ENCODE measurements at regions not wholly inside any gene's neighbourhood (a gene's known extent, or its start where the extent isn't known, plus 50 kb on each side); places are given as distances from the start of the nearest gene placed in this dataset.

DNA sequence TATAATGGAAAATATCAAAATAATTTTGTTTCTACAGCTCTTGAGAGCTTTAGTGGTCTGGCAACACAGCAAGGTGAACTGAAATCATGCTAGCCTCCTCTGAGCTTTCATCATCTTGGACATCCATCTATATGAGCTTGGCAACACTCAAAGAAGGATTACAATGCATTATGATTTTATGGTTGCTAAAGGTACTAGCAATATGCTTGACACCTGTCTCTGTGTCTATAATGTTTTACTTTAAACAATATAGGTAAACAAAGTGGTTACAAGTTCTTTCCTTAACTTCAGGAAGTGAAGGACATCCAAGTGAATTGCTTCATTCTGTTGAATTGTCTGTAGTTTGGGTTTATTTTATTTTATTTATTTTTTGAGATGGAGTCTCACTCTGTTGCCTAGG is 203.7 kb upstream of the RRP15 start:
- no peak for DNase-seq (ENCODE audit: low read depth, low spot score)
- TF ChIP-seq, protein P1, sequence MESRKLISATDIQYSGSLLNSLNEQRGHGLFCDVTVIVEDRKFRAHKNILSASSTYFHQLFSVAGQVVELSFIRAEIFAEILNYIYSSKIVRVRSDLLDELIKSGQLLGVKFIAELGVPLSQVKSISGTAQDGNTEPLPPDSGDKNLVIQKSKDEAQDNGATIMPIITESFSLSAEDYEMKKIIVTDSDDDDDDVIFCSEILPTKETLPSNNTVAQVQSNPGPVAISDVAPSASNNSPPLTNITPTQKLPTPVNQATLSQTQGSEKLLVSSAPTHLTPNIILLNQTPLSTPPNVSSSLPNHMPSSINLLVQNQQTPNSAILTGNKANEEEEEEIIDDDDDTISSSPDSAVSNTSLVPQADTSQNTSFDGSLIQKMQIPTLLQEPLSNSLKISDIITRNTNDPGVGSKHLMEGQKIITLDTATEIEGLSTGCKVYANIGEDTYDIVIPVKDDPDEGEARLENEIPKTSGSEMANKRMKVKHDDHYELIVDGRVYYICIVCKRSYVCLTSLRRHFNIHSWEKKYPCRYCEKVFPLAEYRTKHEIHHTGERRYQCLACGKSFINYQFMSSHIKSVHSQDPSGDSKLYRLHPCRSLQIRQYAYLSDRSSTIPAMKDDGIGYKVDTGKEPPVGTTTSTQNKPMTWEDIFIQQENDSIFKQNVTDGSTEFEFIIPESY (IDR thresholded peaks at IDR 0.05) = no peak
- no peak for TF ChIP-seq CUX1 (IDR thresholded peaks at IDR 0.05; ENCODE audit: insufficient replicate concordance, low read depth, low read length)
- TF ChIP-seq KLF5 (IDR thresholded peaks at IDR 0.05; ENCODE audit: partially characterized antibody) = no peak
- TF ChIP-seq, protein P2, sequence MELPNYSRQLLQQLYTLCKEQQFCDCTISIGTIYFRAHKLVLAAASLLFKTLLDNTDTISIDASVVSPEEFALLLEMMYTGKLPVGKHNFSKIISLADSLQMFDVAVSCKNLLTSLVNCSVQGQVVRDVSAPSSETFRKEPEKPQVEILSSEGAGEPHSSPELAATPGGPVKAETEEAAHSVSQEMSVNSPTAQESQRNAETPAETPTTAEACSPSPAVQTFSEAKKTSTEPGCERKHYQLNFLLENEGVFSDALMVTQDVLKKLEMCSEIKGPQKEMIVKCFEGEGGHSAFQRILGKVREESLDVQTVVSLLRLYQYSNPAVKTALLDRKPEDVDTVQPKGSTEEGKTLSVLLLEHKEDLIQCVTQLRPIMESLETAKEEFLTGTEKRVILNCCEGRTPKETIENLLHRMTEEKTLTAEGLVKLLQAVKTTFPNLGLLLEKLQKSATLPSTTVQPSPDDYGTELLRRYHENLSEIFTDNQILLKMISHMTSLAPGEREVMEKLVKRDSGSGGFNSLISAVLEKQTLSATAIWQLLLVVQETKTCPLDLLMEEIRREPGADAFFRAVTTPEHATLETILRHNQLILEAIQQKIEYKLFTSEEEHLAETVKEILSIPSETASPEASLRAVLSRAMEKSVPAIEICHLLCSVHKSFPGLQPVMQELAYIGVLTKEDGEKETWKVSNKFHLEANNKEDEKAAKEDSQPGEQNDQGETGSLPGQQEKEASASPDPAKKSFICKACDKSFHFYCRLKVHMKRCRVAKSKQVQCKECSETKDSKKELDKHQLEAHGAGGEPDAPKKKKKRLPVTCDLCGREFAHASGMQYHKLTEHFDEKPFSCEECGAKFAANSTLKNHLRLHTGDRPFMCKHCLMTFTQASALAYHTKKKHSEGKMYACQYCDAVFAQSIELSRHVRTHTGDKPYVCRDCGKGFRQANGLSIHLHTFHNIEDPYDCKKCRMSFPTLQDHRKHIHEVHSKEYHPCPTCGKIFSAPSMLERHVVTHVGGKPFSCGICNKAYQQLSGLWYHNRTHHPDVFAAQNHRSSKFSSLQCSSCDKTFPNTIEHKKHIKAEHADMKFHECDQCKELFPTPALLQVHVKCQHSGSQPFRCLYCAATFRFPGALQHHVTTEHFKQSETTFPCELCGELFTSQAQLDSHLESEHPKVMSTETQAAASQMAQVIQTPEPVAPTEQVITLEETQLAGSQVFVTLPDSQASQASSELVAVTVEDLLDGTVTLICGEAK (IDR thresholded peaks at IDR 0.05; ENCODE audit: borderline replicate concordance) = no peak
- no peak for TF ChIP-seq ATF7 (IDR thresholded peaks at IDR 0.05; ENCODE audit: low read depth)
- TF ChIP-seq ZNF217 (IDR thresholded peaks at IDR 0.05) = no peak
- no peak for TF ChIP-seq RFX5 (IDR thresholded peaks at IDR 0.05; ENCODE audit: low read depth, low read length)
- TF ChIP-seq SMAD1 (IDR thresholded peaks at IDR 0.05; ENCODE audit: low read depth, partially characterized antibody) = no peak
- no peak for TF ChIP-seq ZBED1 (IDR thresholded peaks at IDR 0.05; ENCODE audit: borderline replicate concordance)
- TF ChIP-seq MXI1 (IDR thresholded peaks at IDR 0.05; ENCODE audit: low read depth, low read length) = no peak
- TF ChIP-seq MYB (IDR thresholded peaks at IDR 0.05; ENCODE audit: borderline replicate concordance, low read depth, low read length) = no peak
- no peak for TF ChIP-seq MYC (IDR thresholded peaks at IDR 0.05; ENCODE audit: insufficient read depth, insufficient read length, insufficient replicate concordance, low read length, severe bottlenecking)
- TF ChIP-seq CBX5 (IDR thresholded peaks at IDR 0.05; ENCODE audit: low read depth) = no peak
- no peak for TF ChIP-seq NRF1 (conservative IDR thresholded peaks at IDR 0.05; ENCODE audit: low read depth, low read length)
- no peak for TF ChIP-seq TCF12 (IDR thresholded peaks at IDR 0.05; ENCODE audit: low read depth, low read length)
- no peak for TF ChIP-seq ASH2L (IDR thresholded peaks at IDR 0.05; ENCODE audit: borderline replicate concordance, low read depth)

More for the DNA sequence above, 203.7 kb upstream of the RRP15 start:
- ChIA-PET POLR2A (no interaction called here), RAD21 (ENCODE audit: unreplicated experiment) (no interaction called here), CTCF (no interaction called here), SMC1A (ENCODE audit: uncharacterized antibody, unreplicated experiment) (no interaction called here)
- Histone ChIP-seq H2AFZ (ENCODE audit: control insufficient read depth, low read depth, low read length) (no peak overlapping the region), H3K4me3 (no peak overlapping the region), H3K36me3 (ENCODE audit: control insufficient read depth in 2 of 2, insufficient read depth in 2 of 2, low read length in 1 of 2) (no peaks in the 10 kb centered on the region), H3K9me3 (replicated peaks; ENCODE audit: control insufficient read depth, insufficient read depth, low read length) (no peaks in the 10 kb centered on the region), H4K20me1 (ENCODE audit: control insufficient read depth, insufficient read depth) (no peaks in the 10 kb centered on the region), H3K4me2 (ENCODE audit: control insufficient read depth, insufficient read depth) (no peak overlapping the region), H3K4me1 (ENCODE audit: control insufficient read depth, insufficient read depth, low read length) (no peaks in the 10 kb centered on the region), H3K9ac (ENCODE audit: control insufficient read depth, insufficient read depth, low read length) (no peak overlapping the region), H3K27me3 (replicated peaks in 1 of 2; ENCODE audit: control insufficient read depth in 2 of 2, insufficient read depth in 2 of 2, low read length in 1 of 2) (no peaks in the 10 kb centered on the region), H3K79me2 (ENCODE audit: control insufficient read depth, insufficient read depth, low read length) (no peaks in the 10 kb centered on the region), H3K27ac (ENCODE audit: control insufficient read depth, insufficient read depth) (no peak overlapping the region)
- in situ Hi-C loops (cut with MboI) (no loop called here), intact Hi-C loops (cut with micrococcal nuclease; ENCODE audit: unreplicated experiment) (no loop called here)
- no TSS peak for BruUV-seq (replicated peaks)
- no peak for FAIRE-seq
- no peak for ATAC-seq
